Mucosa of stomach (tissue), 1 donor: ENCODE measurements at regions not wholly inside any gene's neighbourhood (a gene's known extent, or its start where the extent isn't known, plus 50 kb on each side); places are given as distances from the start of the nearest gene placed in this dataset.
A peak's percentile ranks its signal among the peaks of the same experiment; 100 is the strongest.

Experiments
- H3K27me3 ChIP-seq: one replicate; pipeline ENCODE4 v1.7.0; 2013; ENCODE audit warnings: mild to moderate bottlenecking, low read length; ENCODE audit not compliant: control insufficient read depth, insufficient read depth
- H3K36me3 ChIP-seq: one replicate; pipeline ENCODE4 v1.7.0; 2013; ENCODE audit warnings: low read length; ENCODE audit not compliant: control insufficient read depth, insufficient read depth
- H3K4me1 ChIP-seq: one replicate; pipeline ENCODE4 v1.7.0; 2013; ENCODE audit warnings: mild to moderate bottlenecking, low read length; ENCODE audit not compliant: control insufficient read depth, insufficient read depth
- H3K4me3 ChIP-seq: one replicate; pipeline ENCODE4 v1.7.0; 2013; ENCODE audit warnings: low read length
- H3K9ac ChIP-seq: one replicate; pipeline ENCODE4 v1.7.0; 2013; ENCODE audit warnings: mild to moderate bottlenecking, low read length, moderate library complexity
- H3K9me3 ChIP-seq: one replicate; pipeline ENCODE4 v1.7.0; 2013; ENCODE audit warnings: mild to moderate bottlenecking, low read length, moderate library complexity; ENCODE audit not compliant: control insufficient read depth
- donor health status: Pancreatic carcinoma.

- no peaks in the 10 kb centered on the region for H3K4me1 ChIP-seq
- H3K4me3 ChIP-seq: no peak overlapping the region
- H3K9ac ChIP-seq: no peak overlapping the region
- no peaks in the 10 kb centered on the region for H3K9me3 ChIP-seq
- no peaks in the 10 kb centered on the region for H3K27me3 ChIP-seq
- no peaks in the 10 kb centered on the region for H3K36me3 ChIP-seq
Observed at GRCh38 chr6:129778793-129779192, 68.8 kb upstream of the ARHGAP18 start.

- Histone ChIP-seq H3K4me1 (no peaks in the 10 kb centered on the region), H3K9ac (no peak overlapping the region), H3K27me3 (no peaks in the 10 kb centered on the region), H3K4me3 (no peak overlapping the region), H3K36me3 (no peaks in the 10 kb centered on the region), H3K9me3 (no peaks in the 10 kb centered on the region)
Observed at GRCh38 chr6:129777371-129777770, 67.4 kb upstream of the ARHGAP18 start.

GRCh38 chr6:129776542-129777330 lies 66.8 kb upstream of the ARHGAP18 start:
- Histone ChIP-seq H3K27me3 (no peaks in the 10 kb centered on the region), H3K9ac (no peak overlapping the region), H3K36me3 (no peaks in the 10 kb centered on the region), H3K9me3 (no peaks in the 10 kb centered on the region), H3K4me3 (no peak overlapping the region), H3K4me1 (no peaks in the 10 kb centered on the region)

- Histone ChIP-seq H3K4me1 (no peaks in the 10 kb centered on the region), H3K4me3 (no peak overlapping the region), H3K36me3 (no peaks in the 10 kb centered on the region), H3K9me3 (no peaks in the 10 kb centered on the region), H3K27me3 (no peaks in the 10 kb centered on the region), H3K9ac (no peak overlapping the region)
Observed at GRCh38 chr6:129774697-129775447, 64.9 kb upstream of the ARHGAP18 start.

GRCh38 chr6:129773304-129773703 lies 63.3 kb upstream of the ARHGAP18 start:
- no peaks in the 10 kb centered on the region for H3K9me3 ChIP-seq
- H3K4me3 ChIP-seq: no peak overlapping the region
- H3K9ac ChIP-seq: no peak overlapping the region
- H3K4me1 ChIP-seq: no peaks in the 10 kb centered on the region
- no peaks in the 10 kb centered on the region for H3K27me3 ChIP-seq
- no peaks in the 10 kb centered on the region for H3K36me3 ChIP-seq

- Histone ChIP-seq H3K27me3 (peaks cover 16% of the 10 kb centered on the region), H3K9me3 (no peaks in the 10 kb centered on the region), H3K9ac (no peak overlapping the region), H3K36me3 (no peaks in the 10 kb centered on the region), H3K4me3 (no peak overlapping the region), H3K4me1 (peaks cover 4% of the 10 kb centered on the region)
Observed at GRCh38 chr6:129771678-129772077, 61.7 kb upstream of the ARHGAP18 start.

GRCh38 chr6:129767776-129768485 lies 58.0 kb upstream of the ARHGAP18 start:
- peaks cover 26% of the 10 kb centered on the region for H3K27me3 ChIP-seq
- H3K9me3 ChIP-seq: no peaks in the 10 kb centered on the region
- no peak overlapping the region for H3K4me3 ChIP-seq
- peaks cover 4% of the 10 kb centered on the region for H3K4me1 ChIP-seq
- no peaks in the 10 kb centered on the region for H3K36me3 ChIP-seq
- no peak overlapping the region for H3K9ac ChIP-seq

GRCh38 chr6:129766959-129767728 lies 57.2 kb upstream of the ARHGAP18 start:
- Histone ChIP-seq H3K36me3 (no peaks in the 10 kb centered on the region), H3K4me1 (peaks cover 4% of the 10 kb centered on the region), H3K9me3 (no peaks in the 10 kb centered on the region), H3K27me3 (peaks cover 26% of the 10 kb centered on the region), H3K9ac (no peak overlapping the region), H3K4me3 (peak overlapping the region; percentile 12)

GRCh38 chr6:129764761-129765407 lies 54.9 kb upstream of the ARHGAP18 start:
- Histone ChIP-seq H3K9me3 (no peaks in the 10 kb centered on the region), H3K27me3 (peaks cover 26% of the 10 kb centered on the region), H3K4me1 (peaks cover 4% of the 10 kb centered on the region), H3K4me3 (no peak overlapping the region), H3K36me3 (no peaks in the 10 kb centered on the region), H3K9ac (no peak overlapping the region)

GRCh38 chr6:129759796-129760605 lies 50.0 kb upstream of the ARHGAP18 start:
- Histone ChIP-seq H3K36me3 (no peaks in the 10 kb centered on the region), H3K9ac (no peak overlapping the region), H3K9me3 (no peaks in the 10 kb centered on the region), H3K4me3 (no peak overlapping the region), H3K4me1 (no peaks in the 10 kb centered on the region), H3K27me3 (peaks cover under 1% of the 10 kb centered on the region)
